WTC11 (cell line): ENCODE measurements at regions not wholly inside any gene's neighbourhood (a gene's known extent, or its start where the extent isn't known, plus 50 kb on each side); places are given as distances from the start of the nearest gene placed in this dataset.

Experiments used
- ATAC-seq: fragments of 200-7000 bp; cut with Tn5 transposase; 2 replicates; pipeline ENCODE4 v1.10.0; 2021; ENCODE audit warnings: mild to moderate bottlenecking, moderate library complexity
- CTCF ChIA-PET: fragments of 300-600 bp; sonication (Branson Sonifier 250); formaldehyde crosslinking; loops from one replicate; lab custom pipeline; 2021; ENCODE audit warnings: antibody characterized with exemption; lab: Charles Lee
- POLR2A ChIA-PET: fragments of 350-600 bp; sonication (Branson Sonifier 250); formaldehyde crosslinking; loops from one replicate; lab custom pipeline; 2021; ENCODE audit warnings: antibody characterized with exemption; lab: Charles Lee
- DNase-seq: peaks from one replicate; pipeline ENCODE4 v3.0.0; 2021; ENCODE audit warnings: low spot score
- H3K27ac Mint-ChIP-seq: 2 replicates; pipeline ENCODE4 v1.8.0; 2021; ENCODE audit warnings: mixed read lengths
- H3K27me3 Mint-ChIP-seq: 2 replicates; pipeline ENCODE4 v1.8.0; 2021; ENCODE audit warnings: low read depth, mild to moderate bottlenecking, moderate library complexity, mixed read lengths
- H3K36me3 Mint-ChIP-seq: 2 replicates; pipeline ENCODE4 v1.8.0; 2021; ENCODE audit warnings: mixed read lengths
- H3K4me1 Mint-ChIP-seq: 2 replicates; pipeline ENCODE4 v1.8.0; 2022; ENCODE audit warnings: mixed read lengths
- H3K4me3 Mint-ChIP-seq: 2 replicates; pipeline ENCODE4 v1.8.0; 2021; ENCODE audit warnings: mild to moderate bottlenecking, moderate library complexity, mixed read lengths
- H3K9me3 Mint-ChIP-seq: 2 replicates; pipeline ENCODE4 v1.8.0; 2021; ENCODE audit warnings: mixed read lengths
- ATF1 ChIP-seq: sonication (generic); formaldehyde crosslinking; IDR thresholded peaks from 2 replicates; pipeline ENCODE4 v1.8.1; 2023; ENCODE audit warnings: mild to moderate bottlenecking, moderate library complexity, missing genetic modification reagents
- FOXJ3 ChIP-seq: sonication (generic); formaldehyde crosslinking; IDR thresholded peaks from 2 replicates; pipeline ENCODE4 v1.9.0; 2021; ENCODE audit warnings: missing genetic modification reagents, mild to moderate bottlenecking, borderline replicate concordance
- FOXP1 ChIP-seq: sonication (generic); formaldehyde crosslinking; IDR thresholded peaks from 2 replicates; pipeline ENCODE4 v1.8.0; 2022; ENCODE audit warnings: missing genetic modification reagents, mild to moderate bottlenecking, moderate library complexity, borderline replicate concordance
- IRF2 ChIP-seq: sonication (generic); formaldehyde crosslinking; IDR thresholded peaks from 2 replicates; pipeline ENCODE4 v1.8.0; 2022; ENCODE audit warnings: low read depth, missing genetic modification reagents, borderline replicate concordance
- MXD4 ChIP-seq: fragments of 250-450 bp; sonication (Bioruptor Pico); IDR thresholded peaks from 2 replicates; pipeline ENCODE4 v1.8.0; 2021; ENCODE audit warnings: mild to moderate bottlenecking, moderate library complexity, borderline replicate concordance
- NR2C2 ChIP-seq: sonication (generic); formaldehyde crosslinking; IDR thresholded peaks from 2 replicates; pipeline ENCODE4 v1.8.0; 2022; ENCODE audit warnings: mild to moderate bottlenecking, missing genetic modification reagents
- PRRX2 ChIP-seq: fragments of 250-450 bp; sonication (Bioruptor Pico); IDR thresholded peaks from 2 replicates; pipeline ENCODE4 v1.8.0; 2021; ENCODE audit warnings: mild to moderate bottlenecking
- SP1 ChIP-seq: sonication (generic); formaldehyde crosslinking; conservative IDR thresholded peaks from 2 replicates; pipeline ENCODE4 v1.8.1; 2022; ENCODE audit warnings: missing genetic modification reagents
- TCF7 ChIP-seq: sonication (generic); formaldehyde crosslinking; IDR thresholded peaks from 2 replicates; pipeline ENCODE4 v1.8.0; 2022; ENCODE audit warnings: mild to moderate bottlenecking, low read depth, missing genetic modification reagents, moderate library complexity
- TP53 ChIP-seq: sonication (generic); formaldehyde crosslinking; IDR thresholded peaks from 2 replicates; pipeline ENCODE4 v1.8.1; 2023; ENCODE audit warnings: mild to moderate bottlenecking, missing genetic modification reagents
- ZBTB21 ChIP-seq: sonication (generic); formaldehyde crosslinking; IDR thresholded peaks from 2 replicates; pipeline ENCODE4 v1.8.1; 2023; ENCODE audit warnings: mild to moderate bottlenecking, missing genetic modification reagents, borderline replicate concordance
- ZNF219 ChIP-seq: sonication (generic); formaldehyde crosslinking; IDR thresholded peaks from 2 replicates; pipeline ENCODE4 v1.8.0; 2023; ENCODE audit warnings: missing genetic modification reagents, mild to moderate bottlenecking, borderline replicate concordance
- ZNF317 ChIP-seq: sonication (generic); formaldehyde crosslinking; IDR thresholded peaks from 2 replicates; pipeline ENCODE4 v1.8.1; 2023; ENCODE audit warnings: low read depth, mild to moderate bottlenecking, moderate library complexity, missing genetic modification reagents, borderline replicate concordance
- TF ChIP-seq, protein P1 (sequence below): sonication (generic); formaldehyde crosslinking; IDR thresholded peaks from 2 replicates; pipeline ENCODE4 v1.8.1; 2022; ENCODE audit warnings: missing genetic modification reagents, borderline replicate concordance
- TF ChIP-seq, protein P2 (sequence below): fragments of 200-600 bp; IDR thresholded peaks from 2 replicates; pipeline ENCODE4 v1.8.0; 2022; ENCODE audit warnings: antibody characterized with exemption
- TF ChIP-seq, protein P3 (sequence below): sonication (generic); formaldehyde crosslinking; IDR thresholded peaks from 2 replicates; pipeline ENCODE4 v1.8.1; 2023; ENCODE audit warnings: mild to moderate bottlenecking, missing genetic modification reagents, moderate library complexity
- TF ChIP-seq, protein P4 (sequence below): sonication (generic); formaldehyde crosslinking; IDR thresholded peaks from 2 replicates; pipeline ENCODE4 v1.8.1; 2022; ENCODE audit warnings: low read depth, missing genetic modification reagents, borderline replicate concordance
- TF ChIP-seq, protein P5 (sequence below): sonication (generic); formaldehyde crosslinking; IDR thresholded peaks from 2 replicates; pipeline ENCODE4 v1.8.0; 2023; ENCODE audit warnings: mild to moderate bottlenecking, missing genetic modification reagents
- TF ChIP-seq, protein P6 (sequence below): sonication (generic); formaldehyde crosslinking; IDR thresholded peaks from 2 replicates; pipeline ENCODE4 v1.8.1; 2023; ENCODE audit warnings: mild to moderate bottlenecking, missing genetic modification reagents, moderate library complexity
- TF ChIP-seq, protein P7 (sequence below): sonication (generic); formaldehyde crosslinking; IDR thresholded peaks from 2 replicates; pipeline ENCODE4 v1.8.1; 2023; ENCODE audit warnings: mild to moderate bottlenecking, missing genetic modification reagents
- TF ChIP-seq, protein P8 (sequence below): sonication (generic); formaldehyde crosslinking; IDR thresholded peaks from 2 replicates; pipeline ENCODE4 v1.8.1; 2022; ENCODE audit warnings: mild to moderate bottlenecking, moderate library complexity, missing genetic modification reagents
- TF ChIP-seq, protein P9 (sequence below): sonication (generic); formaldehyde crosslinking; IDR thresholded peaks from 2 replicates; pipeline ENCODE4 v1.8.1; 2023; ENCODE audit warnings: mild to moderate bottlenecking, missing genetic modification reagents

DNA sequence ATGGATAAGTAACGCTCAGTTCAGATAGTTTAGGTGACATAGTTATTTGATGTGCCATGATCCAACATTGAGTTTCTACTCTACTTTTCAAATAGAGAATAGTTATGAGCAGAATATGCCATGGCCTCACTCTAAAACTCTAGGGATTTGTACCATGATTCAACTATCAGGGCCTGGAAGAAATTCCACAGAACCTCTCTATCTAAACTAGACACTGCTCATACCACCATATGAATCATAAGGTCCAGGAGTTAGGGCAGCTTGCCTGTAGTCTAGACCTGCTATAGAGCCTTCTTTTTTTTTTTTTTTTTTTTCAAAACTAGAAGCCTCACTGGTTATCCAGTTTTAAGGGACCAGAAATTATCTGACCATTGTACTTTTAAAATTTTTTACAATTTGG, 571.8 kb upstream of the IMPG1 start:
- Mint-ChIP-seq H3K4me1 (peaks cover 5% of the 10 kb centered on the region), H3K27me3 (no peaks in the 10 kb centered on the region), H3K27ac (no peak overlapping the region), H3K9me3 (peaks cover 3% of the 10 kb centered on the region; the same call in 1 of the 2 replicates), H3K4me3 (no peak overlapping the region), H3K36me3 (peaks cover 9% of the 10 kb centered on the region)
- CTCF ChIA-PET, result interaction anchor here (0.6 kb wide), 1 partner anchor 293 kb away, joined by 4 read pairs; no protein-coding TSS in a partner anchor
- ATAC-seq, result no peak
- POLR2A ChIA-PET, result no interaction called here
- TF ChIP-seq TCF7 (no peak), TP53 (CRISPR knock-in tag) (no peak), FOXP1 (CRISPR knock-in tag) (no peak), NR2C2 (CRISPR knock-in tag) (no peak), FOXJ3 (CRISPR knock-in tag) (no peak), ZNF219 (no peak)
- TF ChIP-seq, protein P1, sequence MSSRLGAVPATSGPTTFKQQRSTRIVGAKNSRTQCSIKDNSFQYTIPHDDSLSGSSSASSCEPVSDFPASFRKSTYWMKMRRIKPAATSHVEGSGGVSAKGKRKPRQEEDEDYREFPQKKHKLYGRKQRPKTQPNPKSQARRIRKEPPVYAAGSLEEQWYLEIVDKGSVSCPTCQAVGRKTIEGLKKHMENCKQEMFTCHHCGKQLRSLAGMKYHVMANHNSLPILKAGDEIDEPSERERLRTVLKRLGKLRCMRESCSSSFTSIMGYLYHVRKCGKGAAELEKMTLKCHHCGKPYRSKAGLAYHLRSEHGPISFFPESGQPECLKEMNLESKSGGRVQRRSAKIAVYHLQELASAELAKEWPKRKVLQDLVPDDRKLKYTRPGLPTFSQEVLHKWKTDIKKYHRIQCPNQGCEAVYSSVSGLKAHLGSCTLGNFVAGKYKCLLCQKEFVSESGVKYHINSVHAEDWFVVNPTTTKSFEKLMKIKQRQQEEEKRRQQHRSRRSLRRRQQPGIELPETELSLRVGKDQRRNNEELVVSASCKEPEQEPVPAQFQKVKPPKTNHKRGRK (CRISPR knock-in tag), result no peak
- TF ChIP-seq, protein P2, sequence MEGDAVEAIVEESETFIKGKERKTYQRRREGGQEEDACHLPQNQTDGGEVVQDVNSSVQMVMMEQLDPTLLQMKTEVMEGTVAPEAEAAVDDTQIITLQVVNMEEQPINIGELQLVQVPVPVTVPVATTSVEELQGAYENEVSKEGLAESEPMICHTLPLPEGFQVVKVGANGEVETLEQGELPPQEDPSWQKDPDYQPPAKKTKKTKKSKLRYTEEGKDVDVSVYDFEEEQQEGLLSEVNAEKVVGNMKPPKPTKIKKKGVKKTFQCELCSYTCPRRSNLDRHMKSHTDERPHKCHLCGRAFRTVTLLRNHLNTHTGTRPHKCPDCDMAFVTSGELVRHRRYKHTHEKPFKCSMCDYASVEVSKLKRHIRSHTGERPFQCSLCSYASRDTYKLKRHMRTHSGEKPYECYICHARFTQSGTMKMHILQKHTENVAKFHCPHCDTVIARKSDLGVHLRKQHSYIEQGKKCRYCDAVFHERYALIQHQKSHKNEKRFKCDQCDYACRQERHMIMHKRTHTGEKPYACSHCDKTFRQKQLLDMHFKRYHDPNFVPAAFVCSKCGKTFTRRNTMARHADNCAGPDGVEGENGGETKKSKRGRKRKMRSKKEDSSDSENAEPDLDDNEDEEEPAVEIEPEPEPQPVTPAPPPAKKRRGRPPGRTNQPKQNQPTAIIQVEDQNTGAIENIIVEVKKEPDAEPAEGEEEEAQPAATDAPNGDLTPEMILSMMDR, result no peak
- TF ChIP-seq, protein P3, sequence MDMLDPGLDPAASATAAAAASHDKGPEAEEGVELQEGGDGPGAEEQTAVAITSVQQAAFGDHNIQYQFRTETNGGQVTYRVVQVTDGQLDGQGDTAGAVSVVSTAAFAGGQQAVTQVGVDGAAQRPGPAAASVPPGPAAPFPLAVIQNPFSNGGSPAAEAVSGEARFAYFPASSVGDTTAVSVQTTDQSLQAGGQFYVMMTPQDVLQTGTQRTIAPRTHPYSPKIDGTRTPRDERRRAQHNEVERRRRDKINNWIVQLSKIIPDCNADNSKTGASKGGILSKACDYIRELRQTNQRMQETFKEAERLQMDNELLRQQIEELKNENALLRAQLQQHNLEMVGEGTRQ (CRISPR knock-in tag), result no peak
- TF ChIP-seq, protein P4, sequence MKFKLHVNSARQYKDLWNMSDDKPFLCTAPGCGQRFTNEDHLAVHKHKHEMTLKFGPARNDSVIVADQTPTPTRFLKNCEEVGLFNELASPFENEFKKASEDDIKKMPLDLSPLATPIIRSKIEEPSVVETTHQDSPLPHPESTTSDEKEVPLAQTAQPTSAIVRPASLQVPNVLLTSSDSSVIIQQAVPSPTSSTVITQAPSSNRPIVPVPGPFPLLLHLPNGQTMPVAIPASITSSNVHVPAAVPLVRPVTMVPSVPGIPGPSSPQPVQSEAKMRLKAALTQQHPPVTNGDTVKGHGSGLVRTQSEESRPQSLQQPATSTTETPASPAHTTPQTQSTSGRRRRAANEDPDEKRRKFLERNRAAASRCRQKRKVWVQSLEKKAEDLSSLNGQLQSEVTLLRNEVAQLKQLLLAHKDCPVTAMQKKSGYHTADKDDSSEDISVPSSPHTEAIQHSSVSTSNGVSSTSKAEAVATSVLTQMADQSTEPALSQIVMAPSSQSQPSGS (CRISPR knock-in tag), result no peak
- TF ChIP-seq, protein P5, sequence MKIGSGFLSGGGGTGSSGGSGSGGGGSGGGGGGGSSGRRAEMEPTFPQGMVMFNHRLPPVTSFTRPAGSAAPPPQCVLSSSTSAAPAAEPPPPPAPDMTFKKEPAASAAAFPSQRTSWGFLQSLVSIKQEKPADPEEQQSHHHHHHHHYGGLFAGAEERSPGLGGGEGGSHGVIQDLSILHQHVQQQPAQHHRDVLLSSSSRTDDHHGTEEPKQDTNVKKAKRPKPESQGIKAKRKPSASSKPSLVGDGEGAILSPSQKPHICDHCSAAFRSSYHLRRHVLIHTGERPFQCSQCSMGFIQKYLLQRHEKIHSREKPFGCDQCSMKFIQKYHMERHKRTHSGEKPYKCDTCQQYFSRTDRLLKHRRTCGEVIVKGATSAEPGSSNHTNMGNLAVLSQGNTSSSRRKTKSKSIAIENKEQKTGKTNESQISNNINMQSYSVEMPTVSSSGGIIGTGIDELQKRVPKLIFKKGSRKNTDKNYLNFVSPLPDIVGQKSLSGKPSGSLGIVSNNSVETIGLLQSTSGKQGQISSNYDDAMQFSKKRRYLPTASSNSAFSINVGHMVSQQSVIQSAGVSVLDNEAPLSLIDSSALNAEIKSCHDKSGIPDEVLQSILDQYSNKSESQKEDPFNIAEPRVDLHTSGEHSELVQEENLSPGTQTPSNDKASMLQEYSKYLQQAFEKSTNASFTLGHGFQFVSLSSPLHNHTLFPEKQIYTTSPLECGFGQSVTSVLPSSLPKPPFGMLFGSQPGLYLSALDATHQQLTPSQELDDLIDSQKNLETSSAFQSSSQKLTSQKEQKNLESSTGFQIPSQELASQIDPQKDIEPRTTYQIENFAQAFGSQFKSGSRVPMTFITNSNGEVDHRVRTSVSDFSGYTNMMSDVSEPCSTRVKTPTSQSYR (CRISPR knock-in tag), result no peak
- TF ChIP-seq, protein P6, sequence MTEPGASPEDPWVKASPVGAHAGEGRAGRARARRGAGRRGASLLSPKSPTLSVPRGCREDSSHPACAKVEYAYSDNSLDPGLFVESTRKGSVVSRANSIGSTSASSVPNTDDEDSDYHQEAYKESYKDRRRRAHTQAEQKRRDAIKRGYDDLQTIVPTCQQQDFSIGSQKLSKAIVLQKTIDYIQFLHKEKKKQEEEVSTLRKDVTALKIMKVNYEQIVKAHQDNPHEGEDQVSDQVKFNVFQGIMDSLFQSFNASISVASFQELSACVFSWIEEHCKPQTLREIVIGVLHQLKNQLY (CRISPR knock-in tag), result no peak
- DNase-seq, result no peak

DNA sequence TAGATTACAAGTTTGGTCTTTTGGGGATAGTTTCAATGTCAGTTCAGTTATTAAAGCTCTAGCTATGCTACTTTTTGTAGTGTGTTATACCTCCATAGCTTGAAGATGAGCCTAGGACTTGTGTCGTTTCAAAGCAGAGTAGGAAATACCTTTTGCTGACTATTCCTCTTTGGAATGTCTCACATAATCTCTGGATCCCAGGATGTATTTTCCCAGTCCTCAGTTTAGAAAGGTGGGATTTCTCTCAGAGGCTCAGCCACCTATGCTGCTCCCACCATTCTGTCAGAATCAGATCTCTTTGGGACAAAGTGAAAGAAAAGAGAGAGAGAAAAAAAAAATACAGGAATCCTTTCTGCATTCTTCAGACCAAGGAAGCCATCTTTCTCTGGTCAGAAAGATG, 567.5 kb upstream of the IMPG1 start:
- Mint-ChIP-seq H3K9me3 (no peaks in the 10 kb centered on the region), H3K27me3 (no peaks in the 10 kb centered on the region), H3K4me1 (peaks cover 5% of the 10 kb centered on the region), H3K27ac (no peak overlapping the region), H3K4me3 (no peak overlapping the region), H3K36me3 (peaks cover 8% of the 10 kb centered on the region; the same call in 1 of the 2 replicates)
- POLR2A ChIA-PET, result no interaction called here
- CTCF ChIA-PET, result interaction anchor here (0.6 kb wide), 1 partner anchor 669 kb away, joined by 4 read pairs; no protein-coding TSS in a partner anchor
- ATAC-seq, result no peak
- DNase-seq, result no peak
- no peak for TF ChIP-seq MXD4 (CRISPR knock-in tag)
- TF ChIP-seq, protein P7, sequence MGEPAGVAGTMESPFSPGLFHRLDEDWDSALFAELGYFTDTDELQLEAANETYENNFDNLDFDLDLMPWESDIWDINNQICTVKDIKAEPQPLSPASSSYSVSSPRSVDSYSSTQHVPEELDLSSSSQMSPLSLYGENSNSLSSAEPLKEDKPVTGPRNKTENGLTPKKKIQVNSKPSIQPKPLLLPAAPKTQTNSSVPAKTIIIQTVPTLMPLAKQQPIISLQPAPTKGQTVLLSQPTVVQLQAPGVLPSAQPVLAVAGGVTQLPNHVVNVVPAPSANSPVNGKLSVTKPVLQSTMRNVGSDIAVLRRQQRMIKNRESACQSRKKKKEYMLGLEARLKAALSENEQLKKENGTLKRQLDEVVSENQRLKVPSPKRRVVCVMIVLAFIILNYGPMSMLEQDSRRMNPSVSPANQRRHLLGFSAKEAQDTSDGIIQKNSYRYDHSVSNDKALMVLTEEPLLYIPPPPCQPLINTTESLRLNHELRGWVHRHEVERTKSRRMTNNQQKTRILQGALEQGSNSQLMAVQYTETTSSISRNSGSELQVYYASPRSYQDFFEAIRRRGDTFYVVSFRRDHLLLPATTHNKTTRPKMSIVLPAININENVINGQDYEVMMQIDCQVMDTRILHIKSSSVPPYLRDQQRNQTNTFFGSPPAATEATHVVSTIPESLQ (CRISPR knock-in tag), result no peak
- TF ChIP-seq ZBTB21 (CRISPR knock-in tag), result no peak
- no peak for TF ChIP-seq IRF2 (CRISPR knock-in tag)
- TF ChIP-seq, protein P8, sequence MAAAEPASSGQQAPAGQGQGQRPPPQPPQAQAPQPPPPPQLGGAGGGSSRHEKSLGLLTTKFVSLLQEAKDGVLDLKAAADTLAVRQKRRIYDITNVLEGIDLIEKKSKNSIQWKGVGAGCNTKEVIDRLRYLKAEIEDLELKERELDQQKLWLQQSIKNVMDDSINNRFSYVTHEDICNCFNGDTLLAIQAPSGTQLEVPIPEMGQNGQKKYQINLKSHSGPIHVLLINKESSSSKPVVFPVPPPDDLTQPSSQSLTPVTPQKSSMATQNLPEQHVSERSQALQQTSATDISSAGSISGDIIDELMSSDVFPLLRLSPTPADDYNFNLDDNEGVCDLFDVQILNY, result no peak
- TF ChIP-seq SP1 (CRISPR knock-in tag), result no peak
- TF ChIP-seq, protein P9, sequence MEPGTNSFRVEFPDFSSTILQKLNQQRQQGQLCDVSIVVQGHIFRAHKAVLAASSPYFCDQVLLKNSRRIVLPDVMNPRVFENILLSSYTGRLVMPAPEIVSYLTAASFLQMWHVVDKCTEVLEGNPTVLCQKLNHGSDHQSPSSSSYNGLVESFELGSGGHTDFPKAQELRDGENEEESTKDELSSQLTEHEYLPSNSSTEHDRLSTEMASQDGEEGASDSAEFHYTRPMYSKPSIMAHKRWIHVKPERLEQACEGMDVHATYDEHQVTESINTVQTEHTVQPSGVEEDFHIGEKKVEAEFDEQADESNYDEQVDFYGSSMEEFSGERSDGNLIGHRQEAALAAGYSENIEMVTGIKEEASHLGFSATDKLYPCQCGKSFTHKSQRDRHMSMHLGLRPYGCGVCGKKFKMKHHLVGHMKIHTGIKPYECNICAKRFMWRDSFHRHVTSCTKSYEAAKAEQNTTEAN (CRISPR knock-in tag), result no peak
- TF ChIP-seq ATF1, result no peak
- no peak for TF ChIP-seq PRRX2 (CRISPR knock-in tag)
- TF ChIP-seq ZNF317 (CRISPR knock-in tag), result no peak
